Keratinocyte (primary cell): ENCODE measurements at regions not wholly inside any gene's neighbourhood (a gene's known extent, or its start where the extent isn't known, plus 50 kb on each side); places are given as distances from the start of the nearest gene placed in this dataset.

Experiments
- CTCF ChIP-seq, 3 experiments: IDR thresholded peaks in 1 of 3; conservative IDR thresholded peaks in 1 of 3; optimal IDR thresholded peaks in 1 of 3; 2 replicates in 2 of 3; 3 replicates in 1 of 3; pipeline versions ENCODE3 to v1.5.1; 2011; ENCODE audit warnings: low read length in 3 of 3, mild to moderate bottlenecking in 3 of 3, moderate library complexity in 2 of 3, control low read depth in 1 of 3, inconsistent platforms in 1 of 3; ENCODE audit not compliant: insufficient read depth in 2 of 3; ENCODE audit errors: extremely low read depth in 1 of 3
- EZH2 ChIP-seq: IDR thresholded peaks from one replicate; pipeline ENCODE4 v1.6.1; 2012; ENCODE audit warnings: inconsistent platforms, mild to moderate bottlenecking, low read length, moderate library complexity

DNA sequence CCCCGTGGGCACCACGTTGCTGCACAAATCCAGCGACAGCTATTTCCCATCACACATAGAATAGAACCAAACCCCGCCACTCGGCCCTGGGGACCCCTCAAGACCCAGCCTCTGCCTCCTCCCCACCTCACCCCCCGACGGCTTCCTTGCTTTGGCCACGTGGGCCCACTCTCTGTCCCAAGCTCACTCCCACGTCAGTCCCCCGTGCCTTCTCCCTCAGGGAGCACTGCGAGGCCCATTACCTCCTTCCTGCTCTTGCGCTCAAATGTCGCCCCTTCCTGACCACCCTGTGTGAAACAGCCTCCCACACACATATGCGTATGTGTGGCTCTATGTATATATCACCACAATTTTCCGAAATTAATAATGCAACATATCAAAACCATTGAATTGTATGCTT lies 239.7 kb downstream of the SH3BP4 start:
- no peak for TF ChIP-seq CTCF (optimal IDR thresholded peaks at IDR 0.05 in 1 of 3, IDR thresholded peaks at IDR 0.05 in 1 of 3, conservative IDR thresholded peaks at IDR 0.05 in 1 of 3; ENCODE audit: extremely low read depth in 1 of 3, insufficient read depth in 2 of 3, low read length in 3 of 3)
- no peak for TF ChIP-seq EZH2
